HT-29 (cell line): ENCODE measurements at regions not wholly inside any gene's neighbourhood (a gene's known extent, or its start where the extent isn't known, plus 50 kb on each side); places are given as distances from the start of the nearest gene placed in this dataset.
"Not testable (repeated sequence)": the region's sequence is repeated elsewhere in the genome, so short reads cannot be mapped to it uniquely, and the experiment has no call there.

ENCODE experiments used
- DNase-seq: peaks from one replicate; pipeline ENCODE4 v3.0.0-alpha.2; 2015; ENCODE audit warnings: low spot score

DNA sequence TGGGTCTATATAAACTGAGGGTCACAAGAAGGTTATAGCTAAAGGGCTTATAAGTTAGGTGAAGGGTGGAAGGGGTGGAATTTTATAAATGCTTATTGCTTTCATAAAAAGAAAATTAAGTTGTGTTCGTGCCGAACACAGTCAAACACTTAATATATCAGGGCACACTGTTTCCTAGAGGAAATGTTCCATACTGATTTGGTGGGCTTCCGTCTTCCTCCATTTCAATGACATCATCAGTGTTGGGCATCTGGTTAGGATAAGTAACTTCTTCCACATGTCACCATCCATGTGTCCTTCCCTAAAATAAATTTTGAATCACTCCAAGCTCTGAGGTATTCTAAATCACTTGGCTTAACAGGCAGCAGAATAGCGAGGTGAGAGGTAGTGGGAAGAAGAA is 466.4 kb downstream of the MED13L start:
- DNase-seq: no peak

DNA sequence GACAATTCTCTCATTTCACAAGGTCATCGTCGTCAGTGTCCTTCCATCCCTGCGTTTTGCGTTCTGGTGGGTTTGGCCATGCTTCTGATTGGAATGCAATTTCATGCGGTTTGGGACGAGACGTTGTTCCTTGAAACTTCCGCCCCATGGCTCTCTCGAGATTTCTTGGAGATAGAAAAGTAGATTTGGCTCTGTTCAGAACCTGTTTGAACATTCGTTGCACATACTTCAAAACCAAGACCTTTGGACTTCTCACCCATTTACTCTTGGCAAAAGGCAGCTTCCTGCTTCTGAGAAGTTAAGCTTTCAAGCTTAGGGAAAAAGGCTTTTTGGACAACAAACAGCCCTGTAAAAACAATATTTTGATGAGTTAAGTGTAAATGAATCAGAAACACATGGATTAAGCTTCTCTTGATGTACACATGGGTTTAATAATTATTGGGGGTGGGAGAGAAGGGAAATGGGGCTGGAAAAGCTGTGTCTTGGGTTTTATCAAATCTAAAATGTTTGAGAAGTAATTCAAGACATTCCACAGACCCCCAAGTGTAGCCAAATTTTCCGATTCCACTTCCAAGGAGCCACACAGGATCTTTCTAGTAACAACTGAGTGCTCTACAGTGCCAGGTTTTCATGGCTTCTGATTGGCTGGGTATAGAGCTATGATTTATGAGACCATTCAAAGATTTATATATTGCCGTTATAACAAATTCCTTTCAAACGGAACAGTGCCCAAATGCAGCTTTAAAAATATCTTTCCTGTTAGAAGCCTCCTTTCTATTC is 467.2 kb downstream of the MED13L start:
- peak; percentile 20 for DNase-seq

DNA sequence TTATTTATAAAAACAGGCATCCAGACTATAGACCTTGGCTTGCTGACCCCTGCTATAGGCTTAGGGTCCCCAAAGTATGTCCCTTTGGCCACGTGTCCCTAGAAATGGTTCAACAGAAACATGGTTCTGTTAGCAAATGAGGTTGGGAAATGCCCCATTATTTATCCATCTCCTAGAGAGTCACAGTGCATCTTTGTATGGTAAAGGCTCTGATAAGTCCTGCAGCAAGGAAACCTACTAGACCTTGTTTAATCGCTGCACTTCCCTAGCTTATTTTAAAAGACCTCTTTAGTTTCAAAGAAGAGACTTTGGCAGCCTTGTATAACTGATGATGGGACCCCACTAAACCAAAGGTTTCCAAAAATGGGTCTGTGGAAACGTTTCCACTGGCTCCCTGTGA is 471.5 kb downstream of the MED13L start:
- no peak for DNase-seq

GRCh38 chr12:115802767-115803166 is 474.7 kb downstream of the MED13L start:
- DNase-seq: no peak

GRCh38 chr12:115801871-115802270 is 475.6 kb downstream of the MED13L start:
- DNase-seq: no peak

DNA sequence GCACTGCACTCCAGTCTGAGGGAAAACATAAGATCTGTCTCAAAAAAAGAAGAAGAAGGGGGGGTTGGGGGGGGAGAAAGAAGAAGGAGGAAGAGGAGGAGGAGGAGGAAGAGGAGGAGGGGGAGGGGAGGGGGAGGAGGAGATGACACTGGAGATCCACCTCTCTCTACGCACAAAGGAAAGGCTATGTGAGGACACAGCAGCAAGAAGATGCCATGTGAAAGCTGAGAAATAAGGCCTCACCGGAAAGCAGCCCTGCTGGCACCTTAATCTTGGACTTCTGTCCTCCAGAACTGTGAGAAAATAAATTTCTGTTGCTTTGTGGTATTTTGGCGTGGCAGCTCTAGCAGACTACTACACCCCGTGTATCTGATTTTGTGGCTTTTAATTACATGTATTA is 477.9 kb downstream of the MED13L start:
- DNase-seq: no peak

DNA sequence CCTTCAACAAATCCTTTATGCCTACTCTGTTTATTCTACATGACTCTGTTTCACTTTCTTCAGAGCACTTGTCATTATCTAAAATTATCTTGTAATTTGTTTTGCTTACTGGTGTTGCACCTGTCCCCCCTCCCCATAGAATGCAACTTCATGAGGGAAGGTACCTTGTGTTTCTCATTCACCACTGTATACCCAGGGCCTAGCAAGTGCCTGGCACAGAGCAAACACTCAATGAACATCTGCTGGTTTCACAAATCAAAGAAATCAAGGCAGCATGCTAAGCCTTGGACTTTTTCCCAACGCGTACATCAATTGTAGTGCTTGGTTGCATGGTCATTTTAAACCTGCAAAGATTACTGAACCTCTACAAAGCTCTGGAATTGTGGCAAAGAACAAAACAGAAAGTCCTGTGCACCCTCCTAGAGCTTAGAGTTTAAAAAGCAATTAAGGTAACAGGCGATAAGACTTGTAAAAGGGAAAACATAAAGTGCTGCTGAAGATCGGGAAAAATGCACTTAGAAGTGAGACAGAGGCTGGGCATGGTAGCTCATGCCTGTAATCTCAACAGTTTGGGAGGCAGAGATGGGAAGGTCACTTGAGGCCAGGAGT is 479.1 kb downstream of the MED13L start:
- no peak for DNase-seq

GRCh38 chr12:115794659-115795081 is 482.8 kb downstream of the MED13L start:
- peak; percentile 23 for DNase-seq

GRCh38 chr12:115791331-115791730 is 486.2 kb downstream of the MED13L start:
- no peak for DNase-seq

GRCh38 chr12:115790526-115790925 is 487.0 kb downstream of the MED13L start:
- no peak for DNase-seq

GRCh38 chr12:115786490-115786889 is 491.0 kb downstream of the MED13L start:
- not testable (repeated sequence) for DNase-seq

DNA sequence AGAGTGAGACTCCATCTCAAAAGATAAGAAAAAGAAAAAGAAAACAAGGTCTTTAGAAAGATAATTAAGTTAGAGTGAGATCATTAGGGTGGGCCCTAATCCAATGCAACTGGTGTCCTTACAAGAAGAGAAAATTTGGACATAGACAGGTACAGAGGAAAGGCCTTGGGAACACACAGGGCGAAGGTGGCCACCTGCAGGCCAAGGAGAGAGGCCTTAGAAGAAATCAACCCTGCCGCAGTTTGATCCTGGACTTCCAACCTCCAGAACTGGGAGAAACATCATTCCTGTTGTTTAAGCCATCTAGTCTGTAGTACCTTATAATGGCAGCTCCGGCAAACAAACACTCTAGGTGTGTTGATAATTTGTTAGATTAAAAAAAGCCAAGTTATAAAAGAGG is 491.9 kb downstream of the MED13L start:
- peak; percentile 32 for DNase-seq

GRCh38 chr12:115776399-115776798 is 501.1 kb downstream of the MED13L start:
- DNase-seq: no peak

GRCh38 chr12:115774148-115774895 is 503.2 kb downstream of the MED13L start:
- peak; percentile 60 for DNase-seq

GRCh38 chr12:115771601-115772000 is 505.9 kb downstream of the MED13L start:
- no peak for DNase-seq

GRCh38 chr12:115771065-115771464 is 506.4 kb downstream of the MED13L start:
- DNase-seq: peak; percentile 59

DNA sequence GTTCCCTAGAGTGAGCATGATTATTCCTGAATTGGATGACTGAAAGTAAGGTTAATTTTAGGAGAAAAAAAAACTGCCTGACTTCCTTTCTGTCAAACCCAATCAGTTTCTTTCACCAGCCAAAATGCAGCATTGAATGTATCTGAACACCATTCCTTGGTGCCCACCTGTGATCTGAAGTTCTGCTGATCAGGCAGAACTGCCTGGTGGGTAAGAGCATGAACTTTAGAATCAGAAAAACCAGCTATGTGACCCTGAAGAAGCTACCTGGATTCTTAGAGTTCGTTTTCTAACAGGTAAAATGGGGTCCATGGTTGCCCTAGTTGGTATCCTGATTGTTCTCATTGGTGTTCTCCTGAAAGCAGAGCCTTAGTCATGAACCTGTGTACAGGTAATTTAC is 506.9 kb downstream of the MED13L start:
- no peak for DNase-seq

DNA sequence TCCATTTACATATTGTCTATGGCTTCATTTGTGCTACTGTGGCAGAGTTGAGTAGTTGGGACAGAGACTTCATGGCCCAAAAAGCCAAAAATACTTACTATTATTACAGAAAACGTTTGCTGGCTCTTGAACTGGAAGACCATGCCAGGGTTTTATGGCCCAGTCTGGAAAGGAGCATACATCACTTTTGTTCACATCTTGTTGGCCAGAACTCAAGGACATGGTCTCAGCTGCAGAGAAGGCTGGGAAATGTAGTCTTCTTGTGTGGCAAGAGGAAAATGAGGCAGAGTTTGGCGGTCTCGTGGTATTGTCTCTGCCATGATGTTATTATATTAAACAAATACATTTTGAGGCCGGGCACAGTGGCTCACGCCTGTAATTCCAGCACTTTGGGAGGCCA is 509.6 kb downstream of the MED13L start:
- DNase-seq: no peak

DNA sequence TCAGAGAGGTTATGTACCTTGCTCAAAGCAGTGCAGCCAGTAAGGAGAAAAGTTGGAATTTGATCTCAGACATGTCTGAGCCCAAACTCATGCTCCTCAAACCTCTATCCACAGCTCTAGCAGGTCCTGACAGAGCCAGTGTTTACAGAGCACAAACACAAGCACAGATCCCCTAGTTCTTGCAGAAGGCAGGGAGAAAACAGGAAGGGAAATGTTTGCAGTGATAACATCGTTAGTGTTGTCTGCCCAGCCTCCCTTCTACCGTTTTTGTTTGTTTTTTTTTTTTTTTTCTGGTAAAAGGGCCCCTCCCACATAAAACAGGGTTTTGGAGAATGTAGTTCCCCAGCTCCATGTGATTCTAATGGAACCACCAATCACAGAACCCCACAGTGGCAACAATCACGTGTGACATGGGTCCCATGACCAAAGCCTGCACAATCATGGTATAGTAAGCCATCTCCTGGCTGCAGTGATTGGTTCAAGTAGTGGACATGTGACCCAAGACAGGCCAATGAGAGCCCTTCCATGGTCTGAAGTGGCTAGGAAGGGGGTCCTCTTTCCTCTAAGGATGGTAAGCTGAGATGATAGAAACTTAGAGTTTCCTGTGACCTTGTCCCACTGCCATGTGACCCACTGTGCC is 513.4 kb downstream of the MED13L start:
- DNase-seq: no peak

DNA sequence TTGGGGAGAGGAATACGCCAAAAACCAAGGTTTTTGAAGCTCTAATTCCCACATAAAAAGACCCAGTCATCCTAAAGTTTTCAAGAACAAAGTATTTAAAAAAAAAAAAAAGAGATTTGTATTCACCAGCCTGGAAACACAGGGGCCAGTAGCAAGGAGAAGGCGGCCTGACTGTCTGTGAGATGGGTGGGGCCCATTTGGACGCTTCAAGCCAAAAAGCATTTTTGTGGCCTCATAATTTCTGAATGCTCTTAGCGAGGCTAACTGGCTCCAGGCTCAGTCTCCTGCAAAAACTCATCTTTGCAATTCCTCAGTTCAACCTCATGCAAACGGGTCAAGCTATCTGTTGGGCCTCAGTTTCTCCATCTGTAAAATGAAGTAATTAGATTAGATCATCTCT is 514.1 kb downstream of the MED13L start:
- DNase-seq: no peak

- no peak for DNase-seq
These were observed 514.6 kb downstream of the MED13L start for GRCh38 chr12:115762936-115763335.

DNA sequence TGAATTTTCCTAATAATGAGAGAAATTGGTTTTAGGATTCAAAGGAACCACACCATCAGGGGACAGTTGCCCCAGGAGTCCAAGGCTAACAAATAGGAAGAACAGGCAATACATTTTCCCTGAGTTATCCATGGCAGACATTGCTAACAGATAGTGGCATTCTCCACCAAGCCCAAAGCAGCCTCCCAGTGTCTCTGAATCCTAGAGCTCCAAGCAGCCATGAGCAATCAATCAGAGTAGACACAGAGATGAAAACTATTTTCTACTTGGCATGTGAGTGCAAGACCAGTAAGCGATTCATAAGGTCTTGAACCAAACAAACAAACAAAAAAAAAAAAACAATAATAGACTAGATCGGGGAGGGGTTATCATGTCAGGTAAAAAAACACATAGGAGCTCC is 515.7 kb downstream of the MED13L start:
- DNase-seq: no peak
